ENCODE measurements at regions not wholly inside any gene's neighbourhood (a gene's known extent, or its start where the extent isn't known, plus 50 kb on each side); places are given as distances from the start of the nearest gene placed in this dataset.

DNA sequence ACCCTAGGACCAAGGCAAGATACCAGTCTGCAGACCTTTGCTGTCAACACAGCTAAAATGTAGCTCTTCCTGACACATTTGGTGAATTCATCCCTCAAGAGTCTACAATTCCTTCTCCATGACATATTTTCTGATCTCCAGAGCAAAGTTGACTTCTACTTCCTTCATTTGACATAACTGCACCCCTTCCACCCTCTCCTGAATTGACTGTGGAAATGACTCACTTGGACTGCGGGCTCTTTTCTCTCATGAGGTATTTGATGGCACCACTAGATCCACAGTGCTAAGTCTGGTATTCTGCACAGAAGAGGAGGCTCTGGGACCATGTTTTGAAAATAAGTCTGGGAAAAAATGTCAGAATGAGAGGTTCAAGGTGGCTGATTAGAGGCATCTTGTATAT is 338.4 kb upstream of the TRPC7 start:
- H3F3A ChIP-seq (ENCODE audit: low read depth), result no peaks in the 10 kb centered on the region
- no peak for TF ChIP-seq EZH2phosphoT487 (IDR thresholded peaks at IDR 0.05; ENCODE audit: borderline replicate concordance)
- TF ChIP-seq, protein P1, sequence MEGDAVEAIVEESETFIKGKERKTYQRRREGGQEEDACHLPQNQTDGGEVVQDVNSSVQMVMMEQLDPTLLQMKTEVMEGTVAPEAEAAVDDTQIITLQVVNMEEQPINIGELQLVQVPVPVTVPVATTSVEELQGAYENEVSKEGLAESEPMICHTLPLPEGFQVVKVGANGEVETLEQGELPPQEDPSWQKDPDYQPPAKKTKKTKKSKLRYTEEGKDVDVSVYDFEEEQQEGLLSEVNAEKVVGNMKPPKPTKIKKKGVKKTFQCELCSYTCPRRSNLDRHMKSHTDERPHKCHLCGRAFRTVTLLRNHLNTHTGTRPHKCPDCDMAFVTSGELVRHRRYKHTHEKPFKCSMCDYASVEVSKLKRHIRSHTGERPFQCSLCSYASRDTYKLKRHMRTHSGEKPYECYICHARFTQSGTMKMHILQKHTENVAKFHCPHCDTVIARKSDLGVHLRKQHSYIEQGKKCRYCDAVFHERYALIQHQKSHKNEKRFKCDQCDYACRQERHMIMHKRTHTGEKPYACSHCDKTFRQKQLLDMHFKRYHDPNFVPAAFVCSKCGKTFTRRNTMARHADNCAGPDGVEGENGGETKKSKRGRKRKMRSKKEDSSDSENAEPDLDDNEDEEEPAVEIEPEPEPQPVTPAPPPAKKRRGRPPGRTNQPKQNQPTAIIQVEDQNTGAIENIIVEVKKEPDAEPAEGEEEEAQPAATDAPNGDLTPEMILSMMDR (conservative IDR thresholded peaks at IDR 0.05; ENCODE audit: low read length), result no peak

GRCh38 chr5:136703036-136703435 is 337.7 kb upstream of the TRPC7 start:
- Histone ChIP-seq H3K9ac (ENCODE audit: low read depth, low read length, poor library complexity, severe bottlenecking) (no peak overlapping the region), H3K9me3 (ENCODE audit: insufficient read depth, low read depth, low read length) (no peaks in the 10 kb centered on the region), H3K79me2 (ENCODE audit: insufficient read depth, low read length) (no peaks in the 10 kb centered on the region), H3K4me3 (ENCODE audit: low read length, poor library complexity, severe bottlenecking) (no peak overlapping the region), H4K20me1 (ENCODE audit: insufficient read depth, low read length, poor library complexity, severe bottlenecking) (no peaks in the 10 kb centered on the region), H3K36me3 (ENCODE audit: insufficient read depth, low read length) (no peaks in the 10 kb centered on the region), H3K27me3 (ENCODE audit: insufficient read depth, low read length, poor library complexity, severe bottlenecking) (no peaks in the 10 kb centered on the region), H3K4me1 (ENCODE audit: insufficient read depth, low read length, poor library complexity, severe bottlenecking) (peaks cover 25% of the 10 kb centered on the region), H3K4me2 (ENCODE audit: low read depth, low read length, poor library complexity, severe bottlenecking) (no peak overlapping the region), H3F3A (ENCODE audit: low read depth) (no peaks in the 10 kb centered on the region), H2AFZ (ENCODE audit: low read length) (no peak overlapping the region), H3K9me2 (replicated peaks; ENCODE audit: low read depth, low read length) (no peaks in the 10 kb centered on the region)
- no peak for TF ChIP-seq EZH2phosphoT487 (IDR thresholded peaks at IDR 0.05; ENCODE audit: borderline replicate concordance)
- TF ChIP-seq, protein P1 (conservative IDR thresholded peaks at IDR 0.05; ENCODE audit: low read length), result no peak

More for the DNA sequence above, 338.4 kb upstream of the TRPC7 start:
- Histone ChIP-seq H3K9me2 (replicated peaks; ENCODE audit: low read depth, low read length) (no peaks in the 10 kb centered on the region), H3K4me1 (ENCODE audit: insufficient read depth, low read length, poor library complexity, severe bottlenecking) (peaks cover 23% of the 10 kb centered on the region), H3K36me3 (ENCODE audit: insufficient read depth, low read length) (no peaks in the 10 kb centered on the region), H2AFZ (ENCODE audit: low read length) (no peak overlapping the region), H3K9me3 (ENCODE audit: insufficient read depth, low read depth, low read length) (no peaks in the 10 kb centered on the region), H3K9ac (ENCODE audit: low read depth, low read length, poor library complexity, severe bottlenecking) (no peak overlapping the region), H3K27me3 (ENCODE audit: insufficient read depth, low read length, poor library complexity, severe bottlenecking) (no peaks in the 10 kb centered on the region), H3K4me3 (ENCODE audit: low read length, poor library complexity, severe bottlenecking) (no peak overlapping the region), H3K79me2 (ENCODE audit: insufficient read depth, low read length) (no peaks in the 10 kb centered on the region), H3K4me2 (ENCODE audit: low read depth, low read length, poor library complexity, severe bottlenecking) (no peak overlapping the region), H4K20me1 (ENCODE audit: insufficient read depth, low read length, poor library complexity, severe bottlenecking) (no peaks in the 10 kb centered on the region)

- Histone ChIP-seq H3K4me2 (ENCODE audit: low read depth, low read length, poor library complexity, severe bottlenecking) (no peak overlapping the region), H3K4me1 (ENCODE audit: insufficient read depth, low read length, poor library complexity, severe bottlenecking) (peaks cover 22% of the 10 kb centered on the region), H3K79me2 (ENCODE audit: insufficient read depth, low read length) (no peaks in the 10 kb centered on the region), H3K36me3 (ENCODE audit: insufficient read depth, low read length) (no peaks in the 10 kb centered on the region), H2AFZ (ENCODE audit: low read length) (no peak overlapping the region; the same call in 1 of the 2 replicates), H3K27me3 (ENCODE audit: insufficient read depth, low read length, poor library complexity, severe bottlenecking) (no peaks in the 10 kb centered on the region), H4K20me1 (ENCODE audit: insufficient read depth, low read length, poor library complexity, severe bottlenecking) (no peaks in the 10 kb centered on the region), H3K9me3 (ENCODE audit: insufficient read depth, low read depth, low read length) (no peaks in the 10 kb centered on the region), H3K4me3 (ENCODE audit: low read length, poor library complexity, severe bottlenecking) (no peak overlapping the region), H3F3A (ENCODE audit: low read depth) (no peaks in the 10 kb centered on the region), H3K9me2 (replicated peaks; ENCODE audit: low read depth, low read length) (no peaks in the 10 kb centered on the region), H3K9ac (ENCODE audit: low read depth, low read length, poor library complexity, severe bottlenecking) (no peak overlapping the region)
- TF ChIP-seq, protein P1 (conservative IDR thresholded peaks at IDR 0.05; ENCODE audit: low read length), result no peak
- no peak for TF ChIP-seq EZH2phosphoT487 (IDR thresholded peaks at IDR 0.05; ENCODE audit: borderline replicate concordance)
Measured at GRCh38 chr5:136701191-136701590, 335.8 kb upstream of the TRPC7 start.

Data from Loucy (cell line).